GM12878 (cell line): ENCODE measurements at regions not wholly inside any gene's neighbourhood (a gene's known extent, or its start where the extent isn't known, plus 50 kb on each side); places are given as distances from the start of the nearest gene placed in this dataset.

Experiments used
- NFYA ChIP-seq: IDR thresholded peaks from 2 replicates; pipeline ENCODE4 v1.6.1; 2011; ENCODE audit warnings: low read depth, mild to moderate bottlenecking, low read length, improper control_type of control experiment, borderline replicate concordance
- POLR2AphosphoS2 ChIP-seq: IDR thresholded peaks from 2 replicates; pipeline ENCODE4 v1.6.1; 2011; ENCODE audit warnings: low read depth, mild to moderate bottlenecking, low read length, improper control_type of control experiment, moderate library complexity

GRCh38 chr17:14470417-14470816, 169.5 kb downstream of the HS3ST3B1 start:
- TF ChIP-seq NFYA (no peak), POLR2AphosphoS2 (no peak)
